AG04449 (cell line): ENCODE measurements at regions not wholly inside any gene's neighbourhood (a gene's known extent, or its start where the extent isn't known, plus 50 kb on each side); places are given as distances from the start of the nearest gene placed in this dataset.

Source experiments
- CTCF ChIA-PET: fragments of 350-600 bp; formaldehyde crosslinking; extraction: SDS; loops from one replicate; lab custom pipeline; 2021; ENCODE audit warnings: antibody characterized with exemption; lab: Yijun Ruan, JAX
- POLR2A ChIA-PET: fragments of 400-600, 350-600 bp; formaldehyde crosslinking; extraction: SDS; loops from one replicate; lab custom pipeline; 2020; ENCODE audit warnings: antibody characterized with exemption, inconsistent platforms; lab: Yijun Ruan, JAX
- DNase-seq: peaks from one replicate; pipeline ENCODE4 v3.0.0-alpha.2; 2010; ENCODE audit warnings: low read depth, low spot score
- H3K4me3 ChIP-seq: 2 replicates; pipeline ENCODE4 v1.5.1; 2011; ENCODE audit warnings: low read depth, mild to moderate bottlenecking, control low read depth, low read length
- CTCF ChIP-seq: IDR thresholded peaks from one replicate; pipeline ENCODE4 v1.5.1; 2011; ENCODE audit warnings: mild to moderate bottlenecking, moderate library complexity, low read length, control low read depth, inconsistent platforms; ENCODE audit not compliant: insufficient read depth; ENCODE audit errors: missing control alignments

- no peak for TF ChIP-seq CTCF
- ChIA-PET POLR2A (no interaction called here), CTCF (no interaction called here)
- no peak overlapping the region for H3K4me3 ChIP-seq
- DNase-seq = no peak
Observed at GRCh38 chr21:38597421-38597820, 99.1 kb upstream of the ERG start.

GRCh38 chr21:38598413-38598812 lies 100.1 kb upstream of the ERG start:
- TF ChIP-seq CTCF = no peak
- DNase-seq = no peak
- no peak overlapping the region for H3K4me3 ChIP-seq
- ChIA-PET POLR2A (no interaction called here), CTCF (no interaction called here)

DNA sequence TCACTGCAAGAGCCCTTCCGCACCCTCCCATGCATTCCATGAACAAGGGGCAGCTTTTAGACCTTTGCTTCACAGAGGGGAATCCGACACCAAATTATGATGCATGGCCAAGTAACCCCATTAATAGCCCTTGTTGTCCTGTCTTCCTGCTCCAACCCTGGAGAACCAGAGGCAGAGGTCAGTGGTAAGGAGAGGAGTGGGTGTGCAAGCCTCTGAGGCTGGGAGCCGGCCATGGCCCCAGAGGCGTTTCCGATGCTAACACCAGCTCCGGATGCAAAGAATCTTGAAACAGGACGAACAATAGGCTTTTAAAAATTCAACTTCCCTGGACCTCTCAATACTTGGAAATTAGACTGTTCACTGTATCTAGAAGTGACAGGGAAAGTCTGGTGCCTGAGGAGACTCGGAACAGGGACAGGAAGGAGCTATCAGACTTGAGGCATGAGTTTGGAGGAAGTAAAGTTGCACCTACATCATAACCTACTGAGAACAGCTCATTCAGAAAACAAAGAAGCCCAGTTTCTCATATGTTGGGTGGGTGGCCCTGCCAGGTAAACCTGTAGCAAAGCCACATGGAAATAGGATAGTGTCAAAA lies 101.2 kb upstream of the ERG start:
- ChIA-PET POLR2A (no interaction called here), CTCF (no interaction called here)
- no peak overlapping the region for H3K4me3 ChIP-seq
- DNase-seq = no peak
- no peak for TF ChIP-seq CTCF

GRCh38 chr21:38600106-38600505 lies 101.8 kb upstream of the ERG start:
- CTCF ChIA-PET = no interaction called here
- TF ChIP-seq CTCF = no peak
- H3K4me3 ChIP-seq = no peak overlapping the region
- DNase-seq = no peak
- POLR2A ChIA-PET = no interaction called here

DNA sequence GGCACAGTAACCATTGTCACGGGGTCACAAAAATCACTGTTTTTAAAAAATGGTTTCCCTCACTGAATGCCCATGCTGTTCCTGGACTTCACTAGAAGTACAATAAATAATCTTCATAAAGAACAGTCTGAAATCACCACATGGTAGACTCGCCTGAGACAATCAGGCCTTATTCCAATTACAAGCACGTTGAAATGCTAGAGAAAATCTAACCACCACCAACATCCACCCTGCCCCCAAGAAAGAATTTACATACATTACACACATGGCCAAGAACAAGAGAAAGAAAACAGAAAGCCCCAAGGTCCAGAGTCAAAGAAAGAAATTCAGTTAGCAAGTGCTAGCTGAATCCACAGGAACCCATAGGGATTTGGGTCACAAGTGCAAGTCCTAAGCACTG lies 107.0 kb upstream of the ERG start:
- DNase-seq = no peak
- ChIA-PET POLR2A (no interaction called here), CTCF (interaction anchor here (1.4 kb wide), 1 partner anchor 572 kb away, joined by 3 read pairs; no protein-coding TSS in a partner anchor)
- no peak overlapping the region for H3K4me3 ChIP-seq
- TF ChIP-seq CTCF = no peak

DNA sequence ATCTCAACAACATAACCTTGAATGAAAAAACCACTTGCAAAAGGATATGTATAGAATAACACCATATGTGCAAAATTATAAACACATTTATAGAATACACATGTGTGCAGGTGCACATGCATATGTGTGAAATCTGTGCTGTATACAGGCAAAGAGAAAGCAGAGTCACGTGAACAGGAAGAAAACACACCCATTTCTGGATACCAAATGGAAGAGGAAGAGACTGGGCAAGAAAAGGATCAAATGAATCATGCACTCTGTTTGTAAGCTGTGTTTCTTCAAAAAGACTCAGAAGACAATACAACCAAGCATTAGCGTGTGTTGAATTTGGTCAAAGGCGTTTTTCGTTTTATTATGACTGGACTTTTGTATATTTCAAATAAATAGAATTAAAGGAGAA lies 111.3 kb upstream of the ERG start:
- H3K4me3 ChIP-seq = no peak overlapping the region
- ChIA-PET CTCF (no interaction called here), POLR2A (no interaction called here)
- no peak for DNase-seq
- no peak for TF ChIP-seq CTCF
